ENCODE measurements at regions not wholly inside any gene's neighbourhood (a gene's known extent, or its start where the extent isn't known, plus 50 kb on each side); places are given as distances from the start of the nearest gene placed in this dataset.

DNA sequence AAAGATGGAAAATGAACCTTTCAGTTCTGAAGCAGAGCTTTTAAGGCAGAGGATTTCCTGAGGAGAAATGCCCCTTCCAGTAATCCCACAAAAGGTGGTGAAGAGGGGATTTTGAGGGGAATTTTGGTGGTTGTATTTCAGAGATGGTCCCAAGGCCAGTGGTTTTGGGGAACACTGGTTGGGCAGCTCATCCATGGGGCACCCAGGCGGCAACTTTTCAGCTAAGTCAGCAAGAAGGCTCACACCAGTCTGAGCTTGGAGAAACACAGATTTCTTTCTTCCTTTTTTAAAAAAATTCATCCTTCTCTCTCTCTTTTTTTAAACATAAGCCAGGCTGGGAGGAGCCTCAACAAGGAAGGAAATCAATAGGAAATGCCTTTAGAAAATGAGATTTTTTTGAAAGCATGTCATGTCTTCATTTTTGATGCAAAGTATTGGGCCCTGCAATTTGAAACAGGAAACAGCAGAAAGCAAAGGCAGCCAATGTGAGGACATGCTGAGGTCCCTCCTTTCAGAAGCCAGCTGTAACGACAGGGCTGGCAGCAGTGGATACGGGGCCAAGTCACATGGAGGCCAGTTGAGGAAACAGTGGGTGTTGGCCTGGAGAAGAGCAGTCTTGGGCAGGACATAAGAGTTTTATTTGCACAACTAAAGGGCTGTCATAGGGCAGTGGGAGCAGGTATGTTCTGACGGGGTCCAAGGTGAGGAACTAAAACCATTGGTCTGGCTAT is 155.3 kb upstream of the KLF4 start:
- Histone ChIP-seq H3K9me3 (no peaks in the 10 kb centered on the region), H3K36me3 (no peaks in the 10 kb centered on the region), H3K4me3 (no peak overlapping the region), H3K27me3 (no peaks in the 10 kb centered on the region), H3K27ac (no peak overlapping the region), H3K4me1 (peaks cover 11% of the 10 kb centered on the region)
- intact Hi-C loops (cut with DNase I) = no loop called here
- DNase-seq (ENCODE audit: extremely low spot score in 2 of 2) = no peak
- TF ChIP-seq POLR2A (IDR thresholded peaks at IDR 0.05) (no peak), CTCF (IDR thresholded peaks at IDR 0.05) (no peak), POLR2AphosphoS5 (IDR thresholded peaks at IDR 0.05; ENCODE audit: insufficient read depth in 1 of 2, low read depth in 1 of 2) (no peak)

DNA sequence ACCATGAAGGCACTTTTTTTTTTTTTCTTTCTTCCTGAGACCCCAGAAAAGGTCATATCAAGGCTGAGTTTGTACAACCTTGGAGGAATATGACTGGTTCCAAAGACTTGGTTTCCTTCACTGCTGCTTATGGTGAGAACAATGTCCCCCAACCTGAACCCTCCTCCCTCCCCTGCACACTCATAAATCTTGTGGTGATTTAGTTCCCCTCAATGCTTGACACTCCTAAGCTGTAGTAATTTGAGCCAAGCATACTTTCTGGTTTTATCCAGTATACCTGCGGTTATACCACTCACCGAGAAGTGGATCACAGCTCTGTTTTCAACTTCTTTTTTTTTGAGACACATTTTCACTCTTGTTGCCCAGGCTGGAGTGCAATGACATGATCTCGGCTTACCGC is 149.9 kb upstream of the KLF4 start:
- Histone ChIP-seq H3K36me3 (no peaks in the 10 kb centered on the region), H3K4me3 (no peak overlapping the region), H3K27ac (peak overlapping the region; percentile 96), H3K4me1 (peaks cover 17% of the 10 kb centered on the region), H3K27me3 (no peaks in the 10 kb centered on the region), H3K9me3 (no peaks in the 10 kb centered on the region)
- intact Hi-C loops (cut with DNase I) = loop anchor here (5.0 kb wide), 1 partner anchor 98 kb away; no protein-coding TSS in a partner anchor
- DNase-seq (ENCODE audit: extremely low spot score in 2 of 2) = no peak
- TF ChIP-seq POLR2A (IDR thresholded peaks at IDR 0.05) (no peak), CTCF (IDR thresholded peaks at IDR 0.05) (no peak), POLR2AphosphoS5 (IDR thresholded peaks at IDR 0.05; ENCODE audit: insufficient read depth in 1 of 2, low read depth in 1 of 2) (no peak)

GRCh38 chr9:107638521-107639310 is 149.1 kb upstream of the KLF4 start:
- no peaks in the 10 kb centered on the region for H3K36me3 ChIP-seq
- intact Hi-C loops (cut with DNase I) = loop anchor here (1.0 to 5.0 kb wide), 2 partner anchors 99 to 149 kb away; partner anchors contain the start of gene KLF4
- TF ChIP-seq POLR2A (IDR thresholded peaks at IDR 0.05) = no peak
- TF ChIP-seq CTCF (IDR thresholded peaks at IDR 0.05) = no peak
- TF ChIP-seq POLR2AphosphoS5 (IDR thresholded peaks at IDR 0.05; ENCODE audit: insufficient read depth in 1 of 2, low read depth in 1 of 2) = no peak
- peak in 1 of 2 donors; percentile 97 for DNase-seq (ENCODE audit: extremely low spot score in 2 of 2)
- peaks cover 17% of the 10 kb centered on the region for H3K4me1 ChIP-seq
- H3K4me3 ChIP-seq = peak overlapping the region; percentile 9 to 41
- no peaks in the 10 kb centered on the region for H3K27me3 ChIP-seq
- H3K27ac ChIP-seq = peak overlapping the region; percentile 96
- H3K9me3 ChIP-seq = no peaks in the 10 kb centered on the region

DNA sequence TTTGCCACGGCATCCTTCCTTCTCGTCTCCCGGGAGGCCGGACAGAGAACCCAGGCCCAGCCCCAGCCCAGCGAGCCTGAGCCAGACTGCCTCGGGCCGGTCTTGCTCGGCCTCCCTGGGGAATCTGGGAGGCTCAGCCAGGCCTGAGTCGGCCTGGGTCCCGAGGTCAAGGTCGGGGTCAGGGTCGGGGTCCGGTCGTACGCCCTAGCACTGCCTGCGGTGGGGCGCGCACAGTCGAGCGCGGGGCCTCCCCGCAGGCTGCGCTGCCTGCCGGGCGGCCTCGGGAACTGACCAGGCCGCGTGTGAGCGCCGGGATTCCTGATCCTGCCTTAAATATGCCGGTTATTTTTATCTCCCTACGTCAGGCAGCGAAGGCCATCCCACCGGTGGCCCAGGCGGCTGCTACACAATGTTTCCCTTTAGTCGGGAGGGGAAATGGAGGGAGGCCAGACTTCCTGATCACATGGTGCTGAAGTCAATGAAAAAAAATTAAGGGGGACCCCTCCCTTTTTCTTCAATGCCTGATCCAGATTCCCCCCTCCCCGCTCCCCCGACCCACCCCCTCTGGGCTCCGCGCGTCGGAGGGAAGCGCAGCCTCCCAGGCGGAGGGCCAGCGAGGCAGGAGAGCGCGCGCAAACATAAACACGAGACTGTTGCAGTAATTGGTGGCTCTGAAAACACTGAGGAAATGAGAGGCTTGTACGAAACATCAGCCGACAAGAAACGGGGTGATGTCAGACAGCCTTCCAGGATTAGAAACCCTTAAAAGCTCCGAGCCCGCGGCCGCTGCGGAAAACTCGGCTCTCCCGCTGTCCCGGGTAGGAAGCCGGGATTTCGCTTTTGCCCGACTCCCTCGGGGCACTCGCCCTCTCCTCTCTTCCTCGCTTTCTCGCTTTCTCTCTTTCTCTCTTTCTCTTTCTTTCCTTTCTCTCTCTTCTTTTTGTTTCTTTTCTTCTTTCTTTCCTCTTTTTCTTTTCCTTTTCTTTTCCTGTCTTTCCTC is 148.2 kb upstream of the KLF4 start:
- Histone ChIP-seq H3K4me3 (peak overlapping the region; percentile 40 to 41), H3K36me3 (no peaks in the 10 kb centered on the region), H3K27me3 (no peaks in the 10 kb centered on the region), H3K27ac (peak overlapping the region; percentile 96), H3K9me3 (no peaks in the 10 kb centered on the region), H3K4me1 (peaks cover 17% of the 10 kb centered on the region)
- peak in 1 of 2 donors; percentile 97 for DNase-seq (ENCODE audit: extremely low spot score in 2 of 2)
- TF ChIP-seq POLR2AphosphoS5 (IDR thresholded peaks at IDR 0.05; ENCODE audit: insufficient read depth in 1 of 2, low read depth in 1 of 2) = peak; percentile 87 to 99
- peak in 1 of 3 experiments; percentile 6 for TF ChIP-seq CTCF (IDR thresholded peaks at IDR 0.05)
- TF ChIP-seq POLR2A (IDR thresholded peaks at IDR 0.05) = peak in 1 of 2 donors; percentile 97
- intact Hi-C loops (cut with DNase I) = loop anchor here (1.0 to 5.0 kb wide), 2 partner anchors 100 to 148 kb away; partner anchors contain the start of gene KLF4

All from vagina (tissue), 2 donors.